SK-N-SH (cell line): ENCODE measurements at regions not wholly inside any gene's neighbourhood (a gene's known extent, or its start where the extent isn't known, plus 50 kb on each side); places are given as distances from the start of the nearest gene placed in this dataset.

ENCODE experiments used
- CTCF ChIP-seq: fragments of 200-600 bp; sonication (generic); IDR thresholded peaks from 2 replicates; pipeline ENCODE4 v1.6.1; 2017; ENCODE audit warnings: antibody characterized with exemption, mild to moderate bottlenecking, moderate library complexity
- JUND ChIP-seq: IDR thresholded peaks from 2 replicates; pipeline ENCODE4 v1.4.0; 2012

- no peak for TF ChIP-seq JUND
- TF ChIP-seq CTCF = no peak
These were observed 135.6 kb downstream of the TFCP2L1 start for GRCh38 chr2:121149384-121149783.
